ENCODE measurements at regions not wholly inside any gene's neighbourhood (a gene's known extent, or its start where the extent isn't known, plus 50 kb on each side); places are given as distances from the start of the nearest gene placed in this dataset.
A peak's percentile ranks its signal among the peaks of the same experiment; 100 is the strongest.

DNA sequence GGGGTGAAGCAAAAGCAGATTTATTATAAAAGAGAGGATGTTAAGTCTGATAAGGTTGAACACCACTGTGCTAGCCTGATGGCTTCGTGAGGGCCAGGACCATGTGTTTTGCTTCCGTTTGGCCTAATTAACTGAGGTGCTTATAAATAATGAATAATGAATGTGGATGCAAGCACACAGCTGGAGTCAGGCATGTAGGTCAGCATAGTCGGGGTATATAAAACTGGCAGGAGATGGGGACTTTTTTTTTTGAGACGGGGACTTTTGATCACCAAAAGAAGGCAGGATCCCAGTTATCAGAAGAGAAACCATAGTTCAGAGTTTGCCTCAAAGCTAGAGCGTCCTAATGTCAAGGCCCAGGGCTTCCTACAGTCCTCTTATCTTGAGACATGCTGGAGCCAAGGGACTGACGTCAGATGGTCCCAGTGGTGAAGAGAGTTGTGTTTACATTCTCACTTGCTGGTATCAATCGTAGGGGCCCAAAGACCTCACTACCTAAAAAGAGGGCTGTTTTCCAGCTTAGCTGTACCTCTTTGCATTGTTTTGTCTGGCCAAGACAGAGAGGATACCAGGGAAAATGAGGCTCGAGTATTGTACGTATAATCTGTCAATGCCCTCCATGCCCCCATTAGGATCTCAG lies 50.4 kb downstream of the RTL9 start:
- Mint-ChIP-seq H3K9me3 (no peaks in the 10 kb centered on the region), H3K27me3 (ENCODE audit: low read depth) (no peaks in the 10 kb centered on the region), H3K4me1 (ENCODE audit: low read depth) (peaks cover 2% of the 10 kb centered on the region), H3K4me3 (no peak overlapping the region), H3K36me3 (ENCODE audit: insufficient read depth) (no peaks in the 10 kb centered on the region)
- DNase-seq (no peak), ATAC-seq (no peak)

DNA sequence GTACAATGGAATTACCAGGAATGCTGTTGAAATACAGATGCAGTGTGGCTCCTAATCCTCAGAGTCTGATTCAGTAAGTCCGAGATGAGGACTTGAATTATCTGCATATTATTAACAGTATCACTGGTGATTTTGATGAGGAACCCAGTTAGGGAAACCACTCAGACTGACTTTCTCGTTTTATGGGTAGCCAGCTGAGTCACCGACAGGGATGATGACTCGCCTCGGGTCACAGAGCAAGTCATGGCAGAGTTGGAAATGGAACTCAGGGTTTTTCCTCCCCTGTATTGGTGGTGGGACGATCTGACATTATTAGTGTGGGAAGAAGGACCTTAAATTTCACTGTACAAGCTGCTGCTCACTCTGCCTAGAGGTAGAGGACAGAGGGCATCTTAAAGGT lies 51.3 kb downstream of the RTL9 start:
- no peak for DNase-seq
- ATAC-seq = peak in 1 of 2 donors; percentile 43
- no peaks in the 10 kb centered on the region for H3K36me3 Mint-ChIP-seq (ENCODE audit: insufficient read depth)
- no peaks in the 10 kb centered on the region for H3K9me3 Mint-ChIP-seq
- H3K4me3 Mint-ChIP-seq = no peak overlapping the region
- H3K4me1 Mint-ChIP-seq (ENCODE audit: low read depth) = peaks cover 2% of the 10 kb centered on the region
- no peaks in the 10 kb centered on the region for H3K27me3 Mint-ChIP-seq (ENCODE audit: low read depth)

DNA sequence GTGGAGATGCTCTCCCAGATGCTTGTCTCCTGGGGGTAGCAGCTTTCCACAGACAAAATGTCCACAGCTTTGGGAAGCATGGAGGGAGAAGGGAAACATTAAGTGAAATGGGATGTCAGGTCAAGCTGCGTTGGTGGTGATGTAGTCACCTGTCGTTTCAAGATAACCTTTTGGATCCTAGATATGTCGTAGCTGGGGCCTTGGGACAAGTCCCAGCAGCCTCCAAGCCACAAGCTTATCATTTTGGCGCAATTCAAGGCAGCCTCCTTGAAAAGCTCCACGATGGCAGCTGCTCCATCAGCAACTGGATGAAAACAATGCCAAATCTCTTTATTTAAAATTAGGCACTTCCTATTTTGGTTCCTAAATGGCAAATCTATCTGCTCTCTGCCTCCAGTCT lies 52.0 kb downstream of the RTL9 start:
- H3K4me3 Mint-ChIP-seq = no peak overlapping the region

DNA sequence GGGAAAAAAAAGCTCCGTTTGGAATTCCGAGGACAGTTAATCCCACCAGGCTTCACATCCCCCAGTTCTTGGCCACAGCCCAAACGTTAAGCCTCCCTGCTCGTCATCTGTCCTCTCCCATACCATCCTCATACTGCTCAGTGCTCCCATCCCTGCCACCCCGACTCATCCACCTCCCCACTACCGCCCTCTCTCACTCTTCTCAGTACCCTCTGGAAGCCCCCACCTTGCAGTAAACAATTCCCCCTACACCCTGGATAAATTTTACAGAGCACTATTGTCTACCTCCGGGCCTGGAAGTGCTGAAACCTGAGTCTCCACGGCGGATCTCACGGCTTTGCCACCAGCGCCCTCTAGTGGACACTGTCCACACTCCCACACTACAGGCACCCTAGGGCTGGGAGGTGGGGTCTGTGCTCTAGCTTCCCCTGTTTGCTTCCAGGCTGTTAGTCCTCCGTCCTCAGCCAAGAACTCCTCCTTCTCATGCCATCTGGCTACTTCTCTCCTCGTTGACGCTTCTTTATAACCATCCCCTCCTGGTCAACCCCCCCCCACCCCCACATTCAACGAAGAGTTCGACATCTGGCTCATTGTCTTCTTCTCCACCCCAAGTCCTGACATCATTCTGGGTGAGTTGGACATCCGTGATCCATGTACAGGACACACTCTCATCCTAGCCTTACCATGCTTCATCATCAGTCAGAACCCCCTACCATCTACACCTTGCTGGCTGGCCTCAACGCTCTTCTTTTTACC lies 54.5 kb downstream of the RTL9 start:
- peak; percentile 63 for DNase-seq
- peak; percentile 89 to 90 for ATAC-seq
- Mint-ChIP-seq H3K36me3 (ENCODE audit: insufficient read depth) (no peaks in the 10 kb centered on the region), H3K27me3 (ENCODE audit: low read depth) (no peaks in the 10 kb centered on the region), H3K4me1 (ENCODE audit: low read depth) (peaks cover 2% of the 10 kb centered on the region), H3K4me3 (no peak overlapping the region), H3K9me3 (no peaks in the 10 kb centered on the region)

More for the DNA sequence above, 52.0 kb downstream of the RTL9 start:
- no peaks in the 10 kb centered on the region for H3K36me3 Mint-ChIP-seq (ENCODE audit: insufficient read depth)
- no peak for DNase-seq
- H3K27me3 Mint-ChIP-seq (ENCODE audit: low read depth) = no peaks in the 10 kb centered on the region
- no peak for ATAC-seq
- H3K4me1 Mint-ChIP-seq (ENCODE audit: low read depth) = peaks cover 2% of the 10 kb centered on the region
- H3K9me3 Mint-ChIP-seq = no peaks in the 10 kb centered on the region

DNA sequence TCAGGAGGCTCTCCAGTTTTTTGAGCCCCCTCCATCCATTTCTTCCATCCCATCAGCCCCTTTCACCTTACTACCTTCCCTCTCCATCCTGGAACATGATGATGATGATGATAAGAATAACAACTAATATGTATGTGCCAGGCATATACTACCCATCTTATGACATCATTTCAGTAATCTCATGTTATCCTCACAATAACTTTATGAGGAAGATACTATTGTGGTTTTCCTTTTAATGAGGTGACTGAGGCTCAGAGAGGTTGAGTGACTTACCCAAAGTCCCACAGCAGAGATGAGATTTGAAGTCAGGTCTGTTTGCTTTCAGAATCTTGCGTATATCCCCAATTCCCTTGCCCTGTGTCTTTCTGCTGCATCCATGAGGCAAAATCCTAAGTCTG lies 55.1 kb downstream of the RTL9 start:
- ATAC-seq = no peak
- H3K4me3 Mint-ChIP-seq = no peak overlapping the region

DNA sequence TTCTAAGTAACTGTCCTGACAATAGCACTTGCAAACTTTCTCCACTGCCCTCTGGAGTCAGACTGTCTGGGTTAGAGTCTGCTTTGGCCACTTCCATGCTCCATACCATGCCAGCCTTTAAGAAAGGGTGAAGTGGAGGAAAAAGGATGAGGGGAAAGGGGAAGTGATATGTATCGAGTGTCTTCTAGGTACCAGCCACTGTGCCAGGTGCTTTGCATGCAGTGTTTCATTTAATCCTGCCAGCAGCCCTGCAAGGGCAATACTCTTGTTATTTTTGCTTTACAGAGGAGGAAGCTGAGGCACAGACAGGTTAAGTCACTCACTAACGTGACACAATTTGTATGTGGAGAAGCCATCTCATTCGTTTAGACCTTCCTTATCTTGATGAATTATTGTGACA lies 55.6 kb downstream of the RTL9 start:
- Mint-ChIP-seq H3K27me3 (ENCODE audit: low read depth) (no peaks in the 10 kb centered on the region), H3K4me1 (ENCODE audit: low read depth) (peaks cover 2% of the 10 kb centered on the region), H3K36me3 (ENCODE audit: insufficient read depth) (no peaks in the 10 kb centered on the region), H3K4me3 (no peak overlapping the region), H3K9me3 (no peaks in the 10 kb centered on the region)
- ATAC-seq = no peak
- DNase-seq = no peak

More for the DNA sequence above, 55.1 kb downstream of the RTL9 start:
- no peak for DNase-seq
- peaks cover 2% of the 10 kb centered on the region for H3K4me1 Mint-ChIP-seq (ENCODE audit: low read depth)
- H3K36me3 Mint-ChIP-seq (ENCODE audit: insufficient read depth) = no peaks in the 10 kb centered on the region
- H3K9me3 Mint-ChIP-seq = no peaks in the 10 kb centered on the region
- no peaks in the 10 kb centered on the region for H3K27me3 Mint-ChIP-seq (ENCODE audit: low read depth)

DNA sequence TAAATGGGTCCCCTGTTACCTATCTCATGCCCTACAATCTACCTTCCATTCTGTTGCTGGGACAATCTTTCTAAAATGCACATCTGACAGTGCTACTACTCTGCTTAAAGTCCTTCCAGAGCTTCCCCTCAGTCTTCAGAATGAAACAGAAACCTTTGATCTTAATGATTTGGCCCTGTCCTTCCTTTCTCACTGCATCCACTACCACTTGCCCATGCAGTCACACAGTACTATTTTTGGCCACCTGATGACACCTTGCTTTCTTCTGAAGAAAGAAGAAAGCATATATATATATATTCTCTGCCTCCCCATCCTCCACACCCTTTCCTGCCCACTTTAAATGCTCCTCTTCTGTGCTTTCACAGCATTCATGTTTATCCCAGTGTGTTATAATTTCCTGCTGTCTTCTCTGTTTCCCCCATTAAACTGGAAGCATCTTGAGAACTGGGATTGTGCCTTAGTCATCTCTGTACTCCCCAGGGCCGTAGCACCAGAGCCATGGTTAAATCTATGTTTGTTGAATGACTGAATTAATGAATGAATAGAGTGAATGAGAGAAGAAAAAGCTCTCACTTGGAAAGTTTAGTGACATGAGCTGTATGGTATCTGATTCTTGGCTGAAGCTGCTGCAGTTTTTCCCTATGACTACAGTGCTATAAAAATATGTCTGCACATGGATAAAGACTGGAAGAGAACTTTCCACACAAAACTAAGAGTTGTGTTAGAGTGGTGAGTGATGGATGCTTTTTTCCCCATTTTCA lies 56.2 kb downstream of the RTL9 start:
- no peak overlapping the region for H3K4me3 Mint-ChIP-seq
- H3K4me1 Mint-ChIP-seq (ENCODE audit: low read depth) = peaks cover 2% of the 10 kb centered on the region
- no peaks in the 10 kb centered on the region for H3K27me3 Mint-ChIP-seq (ENCODE audit: low read depth)
- ATAC-seq (no peak), DNase-seq (no peak)
- no peaks in the 10 kb centered on the region for H3K9me3 Mint-ChIP-seq
- H3K36me3 Mint-ChIP-seq (ENCODE audit: insufficient read depth) = no peaks in the 10 kb centered on the region

DNA sequence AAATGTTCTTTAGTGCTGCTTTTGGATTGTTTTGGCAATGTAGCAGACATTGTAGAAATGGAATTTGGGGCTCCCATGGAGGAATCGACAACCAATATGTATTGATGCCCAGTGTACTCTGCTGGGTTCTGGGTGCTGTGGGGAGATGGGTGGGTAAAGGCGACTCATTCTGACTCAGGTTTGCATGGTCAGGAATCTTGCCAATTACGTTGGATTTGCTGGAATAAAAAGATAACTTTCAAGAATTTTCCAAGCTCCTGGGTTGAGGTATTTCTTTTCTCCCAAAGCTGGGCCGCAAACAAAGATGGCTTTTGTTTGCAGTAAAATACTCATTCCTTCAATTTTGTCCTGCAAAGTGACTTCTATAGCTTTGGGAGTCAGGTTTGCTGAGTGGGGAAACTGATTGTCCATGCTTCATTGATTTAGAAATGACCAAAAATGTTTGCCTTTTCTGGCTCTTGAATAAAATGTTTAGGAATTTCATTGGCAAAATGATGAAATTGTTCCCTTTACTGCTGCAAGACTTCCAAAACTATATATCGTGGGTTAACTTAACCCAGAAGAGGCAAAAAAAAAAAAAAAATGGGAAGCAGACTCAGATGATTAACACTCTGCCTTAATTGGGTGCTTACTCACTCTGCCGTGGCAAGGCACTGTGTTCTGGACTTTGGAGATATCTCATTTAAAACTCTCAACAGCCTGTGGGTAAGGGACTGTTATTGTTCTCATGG lies 57.0 kb downstream of the RTL9 start:
- no peaks in the 10 kb centered on the region for H3K9me3 Mint-ChIP-seq
- H3K36me3 Mint-ChIP-seq (ENCODE audit: insufficient read depth) = no peaks in the 10 kb centered on the region
- DNase-seq (no peak), ATAC-seq (no peak)
- no peaks in the 10 kb centered on the region for H3K27me3 Mint-ChIP-seq (ENCODE audit: low read depth)
- H3K4me3 Mint-ChIP-seq = no peak overlapping the region
- H3K4me1 Mint-ChIP-seq (ENCODE audit: low read depth) = no peaks in the 10 kb centered on the region

DNA sequence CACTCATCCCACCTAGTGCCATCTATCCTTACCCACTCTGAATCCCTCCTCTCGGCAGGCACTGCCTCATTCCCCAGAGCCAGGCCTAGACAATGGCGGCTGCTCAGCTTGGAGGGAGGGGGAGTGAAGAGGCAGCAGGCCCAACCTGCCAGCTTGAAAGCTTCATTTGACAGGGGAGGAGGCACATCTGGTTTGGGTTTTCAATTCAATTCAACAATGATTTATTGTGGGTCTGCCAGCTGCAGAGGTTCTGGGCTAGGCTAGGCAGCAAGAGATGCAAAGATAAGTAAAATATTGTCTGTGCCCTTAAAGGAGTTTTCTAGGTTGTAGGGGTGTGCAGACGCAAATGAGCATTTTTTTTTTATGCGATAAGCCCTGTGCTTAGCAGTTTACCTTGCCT lies 58.5 kb downstream of the RTL9 start:
- no peak for ATAC-seq
- DNase-seq = no peak
- H3K4me1 Mint-ChIP-seq (ENCODE audit: low read depth) = no peaks in the 10 kb centered on the region
- H3K4me3 Mint-ChIP-seq = no peak overlapping the region
- no peaks in the 10 kb centered on the region for H3K27me3 Mint-ChIP-seq (ENCODE audit: low read depth)
- H3K9me3 Mint-ChIP-seq = no peaks in the 10 kb centered on the region
- H3K36me3 Mint-ChIP-seq (ENCODE audit: insufficient read depth) = no peaks in the 10 kb centered on the region

DNA sequence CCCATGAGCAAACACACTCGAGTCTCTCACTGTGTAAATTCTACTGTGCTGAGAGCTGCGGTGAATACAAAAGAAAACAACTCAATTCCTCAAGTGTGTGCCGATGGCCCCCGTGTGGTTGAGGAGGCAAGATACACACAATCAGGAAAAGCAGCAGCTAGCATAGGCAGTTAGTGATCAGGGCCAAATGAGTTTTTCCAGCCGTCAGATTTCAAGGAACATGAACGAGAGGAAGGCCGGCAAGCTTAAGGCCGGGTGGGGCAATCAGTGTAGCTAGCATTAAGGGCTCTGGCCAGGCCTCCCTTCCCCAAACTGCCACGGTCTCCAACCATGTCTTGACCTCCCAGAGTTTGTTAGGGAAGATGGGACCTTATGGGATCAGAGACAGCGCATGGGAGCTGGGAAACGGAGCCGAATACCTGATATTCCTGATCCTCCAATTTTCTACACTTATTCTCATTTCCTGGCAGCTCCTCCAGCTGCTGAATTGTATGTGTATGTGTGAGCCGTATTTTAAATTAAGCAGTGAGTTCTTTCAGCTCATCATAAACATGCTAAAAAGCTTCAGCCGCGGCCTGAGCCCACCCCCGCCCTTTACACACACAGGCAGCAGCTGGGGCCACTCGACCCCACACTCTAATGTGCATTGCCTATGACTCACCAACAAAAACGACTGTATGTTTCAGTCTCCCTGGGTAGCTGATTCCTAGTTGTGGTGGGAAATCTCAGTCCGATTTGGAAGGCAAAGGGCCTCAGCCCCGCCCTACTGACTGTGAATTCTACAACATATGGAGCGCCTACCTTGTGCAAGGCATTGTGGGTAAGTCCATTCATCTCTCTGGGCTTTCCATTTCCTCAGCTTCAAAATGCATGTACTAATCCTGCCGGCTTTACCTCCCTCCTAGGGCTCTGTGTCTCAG lies 59.9 kb downstream of the RTL9 start:
- Mint-ChIP-seq H3K4me1 (ENCODE audit: low read depth) (no peaks in the 10 kb centered on the region), H3K27me3 (ENCODE audit: low read depth) (no peaks in the 10 kb centered on the region), H3K9me3 (no peaks in the 10 kb centered on the region), H3K36me3 (ENCODE audit: insufficient read depth) (no peaks in the 10 kb centered on the region), H3K4me3 (no peak overlapping the region)
- DNase-seq (no peak), ATAC-seq (no peak)

DNA sequence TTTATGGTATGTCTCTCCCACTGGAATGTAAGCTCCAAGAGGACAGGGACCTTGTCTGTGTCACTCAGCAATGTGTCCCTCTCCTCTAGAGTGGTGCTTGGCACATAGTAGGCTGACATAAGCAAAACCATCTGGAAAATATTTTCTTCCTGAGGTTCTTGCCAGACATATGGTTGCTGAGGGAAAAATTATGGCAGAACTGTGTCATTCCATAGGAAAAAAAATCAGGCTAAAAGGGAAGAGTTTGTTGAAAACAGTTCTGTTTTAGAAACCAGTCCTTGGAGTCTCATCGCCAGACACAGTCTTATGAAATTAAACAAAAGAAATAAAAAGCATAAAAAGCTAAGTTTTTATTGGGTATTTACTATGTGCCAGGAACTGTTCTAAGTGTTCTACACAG lies 60.9 kb downstream of the RTL9 start:
- Mint-ChIP-seq H3K27me3 (ENCODE audit: low read depth) (no peaks in the 10 kb centered on the region), H3K9me3 (no peaks in the 10 kb centered on the region), H3K4me1 (ENCODE audit: low read depth) (no peaks in the 10 kb centered on the region), H3K4me3 (no peak overlapping the region), H3K36me3 (ENCODE audit: insufficient read depth) (no peaks in the 10 kb centered on the region)
- DNase-seq = no peak
- no peak for ATAC-seq

DNA sequence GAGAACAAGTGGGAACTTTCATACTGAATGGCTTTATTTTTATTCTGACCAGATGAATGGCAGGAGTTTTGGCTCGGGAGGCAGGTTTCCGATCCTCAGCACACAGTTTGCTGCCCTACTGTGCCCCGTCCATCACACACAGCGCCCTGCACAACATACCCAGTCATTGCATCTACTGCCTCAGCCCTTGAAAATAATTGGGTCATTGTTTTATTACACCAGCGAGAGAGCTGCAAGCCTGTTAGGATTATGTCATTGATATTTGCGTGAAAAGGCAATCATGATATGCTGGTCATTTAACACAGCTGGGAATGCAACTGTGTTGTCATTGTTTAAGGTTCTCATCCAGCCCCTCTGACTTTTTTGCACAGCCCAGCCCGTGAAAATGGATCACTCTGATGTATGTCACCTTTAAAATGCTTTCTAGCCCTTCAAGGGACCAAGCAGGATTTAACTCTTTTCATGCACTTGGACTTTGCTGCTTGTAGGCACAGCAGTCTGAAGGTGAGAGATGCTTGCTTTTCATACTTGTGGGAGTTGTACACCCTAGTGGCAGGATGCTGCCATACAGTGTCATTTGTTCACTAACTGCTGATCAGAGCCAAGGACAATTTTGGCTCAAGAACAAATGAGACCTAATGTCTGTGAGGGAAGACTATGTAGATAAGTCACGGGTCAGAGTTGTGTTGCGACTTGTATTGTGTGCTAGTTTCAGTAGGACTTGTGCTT lies 62.3 kb downstream of the RTL9 start:
- DNase-seq (no peak), ATAC-seq (no peak)
- Mint-ChIP-seq H3K4me1 (ENCODE audit: low read depth) (no peaks in the 10 kb centered on the region), H3K4me3 (no peak overlapping the region), H3K36me3 (ENCODE audit: insufficient read depth) (no peaks in the 10 kb centered on the region), H3K9me3 (no peaks in the 10 kb centered on the region), H3K27me3 (ENCODE audit: low read depth) (no peaks in the 10 kb centered on the region)

Data from activated T-cell treated with anti-CD3 and anti-CD28 coated beads, Interleukin-2, amount 50 U/mL, for 4 hours (primary cell).